A549 (cell line): ENCODE measurements at regions not wholly inside any gene's neighbourhood (a gene's known extent, or its start where the extent isn't known, plus 50 kb on each side); places are given as distances from the start of the nearest gene placed in this dataset.

Experiments used
- ATAC-seq, 2 experiments: fragments of 200-7000 bp in 1 of 2; fragments of >200 bp in 1 of 2; cut with Nextera tagmentation in 1 of 2; cut with Tn5 transposase in 1 of 2; 3 replicates each; pipeline versions ENCODE4 v1.8.0 to v1.9.1; 2018 to 2020; ENCODE audit warnings: mild to moderate bottlenecking in 1 of 2, moderate library complexity in 1 of 2
- CTCF ChIA-PET: fragments of 300-600 bp; sonication (Branson Sonifier 250); formaldehyde crosslinking; extraction: SDS; loops from one replicate; lab custom pipeline; 2021; ENCODE audit warnings: antibody characterized with exemption, inconsistent platforms; lab: Yijun Ruan, JAX
- POLR2A ChIA-PET: fragments of 350-600 bp; formaldehyde crosslinking; extraction: SDS; loops from one replicate; lab custom pipeline; 2021; ENCODE audit warnings: antibody characterized with exemption, inconsistent platforms; lab: Yijun Ruan, JAX
- DNase-seq, 2 experiments: peaks; one replicate each; pipeline versions ENCODE4 v3.0.0 to v3.0.0-alpha.2; 2011 to 2016; ENCODE audit warnings: low read depth in 1 of 2, low spot score in 1 of 2
- FAIRE-seq: peaks from 2 replicates; lab custom pipeline; 2011; peaks lifted over from hg19 to GRCh38; lab: Jason Lieb, UNC
- H3K27ac ChIP-seq, 2 experiments: fragments of >200 bp; sonication (Bioruptor Twin); formaldehyde crosslinking; 3 replicates each; pipeline ENCODE4 v1.5.1; 2016 to 2017
- H3K4me1 ChIP-seq: fragments of >200 bp; sonication (Bioruptor Twin); formaldehyde crosslinking; 3 replicates; pipeline ENCODE4 v1.6.1; 2016
- H3K4me2 ChIP-seq: fragments of >200 bp; sonication (Bioruptor Twin); formaldehyde crosslinking; 3 replicates; pipeline ENCODE4 v1.6.1; 2016
- H3K4me3 ChIP-seq: fragments of >200 bp; sonication (Bioruptor Twin); formaldehyde crosslinking; 3 replicates; pipeline ENCODE4 v1.5.1; 2016
- H3K9me3 ChIP-seq: fragments of >200 bp; sonication (Bioruptor Twin); formaldehyde crosslinking; 3 replicates; pipeline ENCODE4 v1.6.1; 2016
- BHLHE40 ChIP-seq: IDR thresholded peaks from 2 replicates; pipeline ENCODE4 v1.6.1; 2012; ENCODE audit warnings: low read depth, low read length, inconsistent platforms
- CBX2 ChIP-seq: fragments of 200-600 bp; sonication (generic); IDR thresholded peaks from 2 replicates; pipeline ENCODE4 v1.6.1; 2016; ENCODE audit warnings: low read depth, mild to moderate bottlenecking, borderline replicate concordance
- CEBPB ChIP-seq, 2 experiments: fragments of >200 bp in 1 of 2; sonication (Bioruptor Twin) in 1 of 2; formaldehyde crosslinking in 1 of 2; IDR thresholded peaks; 2 replicates each; pipeline ENCODE4 v1.6.1; 2012 to 2016
- CHD2 ChIP-seq: fragments of 150-350 bp; IDR thresholded peaks from 2 replicates; pipeline ENCODE4 v1.6.1; 2014; ENCODE audit warnings: low read length; ENCODE audit not compliant: partially characterized antibody
- HES2 ChIP-seq: fragments of >200 bp; sonication (Bioruptor Twin); formaldehyde crosslinking; IDR thresholded peaks from 2 replicates; pipeline ENCODE4 v1.6.1; 2016
- HOXA7 ChIP-seq: fragments of 250-450 bp; sonication (Bioruptor Pico); IDR thresholded peaks from 2 replicates; pipeline ENCODE4 v1.5.0; 2020; ENCODE audit warnings: mild to moderate bottlenecking, moderate library complexity
- HOXB5 ChIP-seq: fragments of 250-450 bp; sonication (Bioruptor Pico); IDR thresholded peaks from 2 replicates; pipeline ENCODE4 v1.5.0; 2020; ENCODE audit warnings: mild to moderate bottlenecking, moderate library complexity
- JUNB ChIP-seq: fragments of >200 bp; sonication (Bioruptor Twin); formaldehyde crosslinking; IDR thresholded peaks from 2 replicates; pipeline ENCODE4 v1.6.1; 2016
- KDM1A ChIP-seq: fragments of 200-600 bp; sonication (generic); IDR thresholded peaks from 2 replicates; pipeline ENCODE4 v1.6.1; 2016; ENCODE audit warnings: low read depth, mild to moderate bottlenecking
- RCOR1 ChIP-seq: fragments of 150-350 bp; IDR thresholded peaks from 2 replicates; pipeline ENCODE4 v1.6.1; 2014; ENCODE audit warnings: antibody characterized with exemption, low read length, low read depth
- REST ChIP-seq: fragments of 200-600 bp; sonication (generic); IDR thresholded peaks from 2 replicates; pipeline ENCODE4 v1.6.1; 2016; ENCODE audit warnings: antibody characterized with exemption, mild to moderate bottlenecking, moderate library complexity
- RFX5 ChIP-seq: fragments of 450-650 bp; IDR thresholded peaks from 2 replicates; pipeline ENCODE4 v1.7.1; 2014; ENCODE audit warnings: antibody characterized with exemption, mild to moderate bottlenecking, moderate library complexity
- ZC3H11A ChIP-seq: fragments of 450-650 bp; IDR thresholded peaks from 2 replicates; pipeline ENCODE4 v1.6.1; 2014; ENCODE audit warnings: antibody characterized with exemption, mild to moderate bottlenecking
- ZNF302 ChIP-seq: fragments of 250-450 bp; sonication (Bioruptor Pico); IDR thresholded peaks from 2 replicates; pipeline ENCODE4 v1.9.0; 2021; ENCODE audit warnings: inconsistent platforms, mild to moderate bottlenecking, moderate library complexity
- ZSCAN20 ChIP-seq: fragments of 250-450 bp; sonication (Bioruptor Pico); IDR thresholded peaks from 2 replicates; pipeline ENCODE4 v1.8.0; 2022; ENCODE audit warnings: mild to moderate bottlenecking, moderate library complexity
- WGBS: methylation state at CpG from one replicate; pipeline ENCODE4 v1.1.6; 2017; ENCODE audit errors: missing lambda C conversion rate; 5-methylcytosine and 5-hydroxymethylcytosine counted together

GRCh38 chr4:81881855-81882621 is 410.3 kb upstream of the RASGEF1B start:
- 7% methylated on average over 3 of the region's 3 CpGs for WGBS
- H3K9me3 ChIP-seq = no peaks in the 10 kb centered on the region
- FAIRE-seq (no peak), ATAC-seq (no peak), DNase-seq (no peak)
- H3K27ac ChIP-seq = no peak overlapping the region
- CTCF ChIA-PET = interaction anchor here (0.6 to 1.3 kb wide), 2 partner anchors 12 to 169 kb away, joined by 3 read pairs; no protein-coding TSS in a partner anchor
- no peak for TF ChIP-seq CHD2
- no peak for TF ChIP-seq HES2
- TF ChIP-seq CEBPB (IDR thresholded peaks at IDR 0.05) = no peak
- TF ChIP-seq ZSCAN20 (CRISPR knock-in tag) = no peak
- no peak for TF ChIP-seq JUNB
- no peak for TF ChIP-seq BHLHE40
- no peaks in the 10 kb centered on the region for H3K4me1 ChIP-seq
- no peak overlapping the region for H3K4me2 ChIP-seq
- POLR2A ChIA-PET = no interaction called here
- H3K4me3 ChIP-seq = no peak overlapping the region

GRCh38 chr4:81876106-81876505 is 404.4 kb upstream of the RASGEF1B start:
- ATAC-seq (no peak), DNase-seq (no peak), FAIRE-seq (no peak)
- Histone ChIP-seq H3K4me2 (no peak overlapping the region), H3K4me1 (no peaks in the 10 kb centered on the region), H3K4me3 (no peak overlapping the region), H3K27ac (no peak overlapping the region), H3K9me3 (no peaks in the 10 kb centered on the region)
- TF ChIP-seq KDM1A (no peak), CBX2 (no peak), RCOR1 (no peak)
- ChIA-PET POLR2A (no interaction called here), CTCF (no interaction called here)
- 20% methylated on average over 3 of the region's 3 CpGs for WGBS

GRCh38 chr4:81874661-81875515 is 403.2 kb upstream of the RASGEF1B start:
- Histone ChIP-seq H3K27ac (no peak overlapping the region), H3K4me2 (no peak overlapping the region), H3K4me1 (no peaks in the 10 kb centered on the region), H3K9me3 (no peaks in the 10 kb centered on the region), H3K4me3 (no peak overlapping the region)
- ChIA-PET POLR2A (no interaction called here), CTCF (no interaction called here)
- DNase-seq (no peak), ATAC-seq (no peak), FAIRE-seq (no peak)
- WGBS = 28% methylated on average over 3 of the region's 3 CpGs
- no peak for TF ChIP-seq ZNF302 (CRISPR knock-in tag)
- no peak for TF ChIP-seq HOXA7 (CRISPR knock-in tag)

GRCh38 chr4:81870275-81870674 is 398.6 kb upstream of the RASGEF1B start:
- ATAC-seq (no peak), DNase-seq (no peak), FAIRE-seq (no peak)
- WGBS = no CpG with 5 or more reads among the region's 5 CpGs
- H3K27ac ChIP-seq = no peak overlapping the region
- ChIA-PET CTCF (interaction anchor here (1.4 kb wide), 1 partner anchor 12 kb away, joined by 3 read pairs; no protein-coding TSS in a partner anchor), POLR2A (no interaction called here)
- TF ChIP-seq REST (no peak), ZC3H11A (no peak), HES2 (no peak), HOXB5 (CRISPR knock-in tag) (no peak), RFX5 (no peak)
- no peak overlapping the region for H3K4me2 ChIP-seq
- no peaks in the 10 kb centered on the region for H3K9me3 ChIP-seq
- no peak overlapping the region for H3K4me3 ChIP-seq
- no peaks in the 10 kb centered on the region for H3K4me1 ChIP-seq
